Liver (tissue), 8 donors: ENCODE measurements at regions not wholly inside any gene's neighbourhood (a gene's known extent, or its start where the extent isn't known, plus 50 kb on each side); places are given as distances from the start of the nearest gene placed in this dataset.

Source experiments
- DNase-seq: peaks from one replicate; pipeline ENCODE4 v3.0.0-alpha.2; 2017; ENCODE audit warnings: low spot score
- H3K27ac ChIP-seq, 2 donors: one replicate each; pipeline ENCODE4 v1.7.0; 2013; ENCODE audit warnings: inconsistent platforms in 2 of 2, low read length in 2 of 2, control low read depth in 1 of 2, low read depth in 1 of 2, mild to moderate bottlenecking in 1 of 2
- H3K27me3 ChIP-seq, 4 donors: one replicate each; pipeline versions ENCODE4 v1.6.1 to v1.7.0; 2013; ENCODE audit warnings: low read length in 3 of 4, inconsistent platforms in 1 of 4, mild to moderate bottlenecking in 1 of 4, moderate library complexity in 1 of 4; ENCODE audit not compliant: control insufficient read depth in 4 of 4, insufficient read depth in 4 of 4
- H3K36me3 ChIP-seq, 4 donors: one replicate each; pipeline versions ENCODE4 v1.6.1 to v1.7.0; 2013; ENCODE audit warnings: low read length in 3 of 4, mild to moderate bottlenecking in 3 of 4, low read depth in 1 of 4, moderate library complexity in 1 of 4; ENCODE audit not compliant: control insufficient read depth in 4 of 4, insufficient read depth in 3 of 4
- H3K4me1 ChIP-seq, 4 donors: one replicate each; pipeline versions ENCODE4 v1.6.1 to v1.7.0; 2013; ENCODE audit warnings: low read length in 3 of 4, mild to moderate bottlenecking in 3 of 4, moderate library complexity in 1 of 4; ENCODE audit not compliant: control insufficient read depth in 4 of 4, insufficient read depth in 4 of 4
- H3K4me3 ChIP-seq, 3 donors: one replicate each; pipeline versions ENCODE4 v1.6.1 to v1.7.0; 2013; ENCODE audit warnings: low read length in 3 of 3, control low read depth in 1 of 3, low read depth in 1 of 3, mild to moderate bottlenecking in 1 of 3
- H3K9ac ChIP-seq, 2 donors: one replicate each; pipeline ENCODE4 v1.7.0; 2013; ENCODE audit warnings: low read length in 2 of 2, mild to moderate bottlenecking in 2 of 2, moderate library complexity in 2 of 2, control low read depth in 1 of 2, low read depth in 1 of 2
- H3K9me3 ChIP-seq, 4 donors: one replicate each; pipeline versions ENCODE4 v1.6.1 to v1.7.0; 2013; ENCODE audit warnings: low read length in 3 of 4; ENCODE audit not compliant: control insufficient read depth in 4 of 4
- ATF3 ChIP-seq: IDR thresholded peaks from 2 replicates; pipeline ENCODE4 v1.6.1; 2016; ENCODE audit warnings: antibody characterized with exemption
- EGR1 ChIP-seq, 2 donors: IDR thresholded peaks; 2 replicates each; pipeline ENCODE4 v1.6.1; 2016 to 2018; ENCODE audit warnings: antibody characterized with exemption in 2 of 2, low read depth in 2 of 2
- FOXA1 ChIP-seq: IDR thresholded peaks from 2 replicates; pipeline ENCODE4 v1.6.1; 2016; ENCODE audit warnings: antibody characterized with exemption
- FOXA2 ChIP-seq: IDR thresholded peaks from 2 replicates; pipeline ENCODE4 v1.6.1; 2016; ENCODE audit warnings: antibody characterized with exemption
- GABPA ChIP-seq, 2 donors: IDR thresholded peaks in 1 of 2; conservative IDR thresholded peaks in 1 of 2; 2 replicates each; pipeline ENCODE4 v1.6.1; 2016; ENCODE audit warnings: antibody characterized with exemption in 2 of 2, mild to moderate bottlenecking in 1 of 2, moderate library complexity in 1 of 2
- HNF4A ChIP-seq, 2 donors: conservative IDR thresholded peaks; 2 replicates each; pipeline ENCODE4 v1.6.1; 2016; ENCODE audit warnings: antibody characterized with exemption in 2 of 2, mild to moderate bottlenecking in 2 of 2
- HNF4G ChIP-seq: IDR thresholded peaks from 2 replicates; pipeline ENCODE4 v1.6.1; 2016; ENCODE audit warnings: antibody characterized with exemption
- JUND ChIP-seq, 2 donors: IDR thresholded peaks; 2 replicates each; pipeline ENCODE4 v1.6.1; 2016; ENCODE audit warnings: antibody characterized with exemption in 2 of 2
- MAX ChIP-seq: IDR thresholded peaks from 2 replicates; pipeline ENCODE4 v1.6.1; 2016; ENCODE audit warnings: antibody characterized with exemption
- NR2F2 ChIP-seq: IDR thresholded peaks from 2 replicates; pipeline ENCODE4 v1.6.1; 2016; ENCODE audit warnings: antibody characterized with exemption
- RAD21 ChIP-seq, 2 donors: IDR thresholded peaks; 2 replicates each; pipeline ENCODE4 v1.6.1; 2016; ENCODE audit warnings: antibody characterized with exemption in 2 of 2, mild to moderate bottlenecking in 2 of 2
- RXRA ChIP-seq, 2 donors: IDR thresholded peaks; 2 replicates each; pipeline ENCODE4 v1.6.1; 2017 to 2018; ENCODE audit warnings: antibody characterized with exemption in 2 of 2, mild to moderate bottlenecking in 1 of 2
- SP1 ChIP-seq: IDR thresholded peaks from 2 replicates; pipeline ENCODE4 v1.6.1; 2018; ENCODE audit warnings: antibody characterized with exemption, mild to moderate bottlenecking
- TAF1 ChIP-seq: conservative IDR thresholded peaks from 2 replicates; pipeline ENCODE4 v1.6.1; 2016; ENCODE audit warnings: antibody characterized with exemption, mild to moderate bottlenecking
- YY1 ChIP-seq: IDR thresholded peaks from 2 replicates; pipeline ENCODE4 v1.6.1; 2016; ENCODE audit warnings: antibody characterized with exemption, mild to moderate bottlenecking
- ZBTB33 ChIP-seq: IDR thresholded peaks from 2 replicates; pipeline ENCODE4 v1.6.1; 2016; ENCODE audit warnings: antibody characterized with exemption
- WGBS: extraction: QIAGEN DNeasy Blood & Tissue Kit; methylation state at CpG from one replicate; pipeline ENCODE4 v1.1.7; 2013; 5-methylcytosine and 5-hydroxymethylcytosine counted together
- TF ChIP-seq, protein P1 (sequence below): fragments of 150-350 bp; IDR thresholded peaks from 2 replicates; pipeline ENCODE4 v1.5.1; 2017; ENCODE audit warnings: improper control_type of control experiment, low read depth, low read length; ENCODE audit not compliant: missing input control
- TF ChIP-seq, protein P2 (sequence below): IDR thresholded peaks from 2 replicates; pipeline ENCODE4 v1.6.1; 2016; ENCODE audit warnings: antibody characterized with exemption, mild to moderate bottlenecking
- donor health status: healthy.
- donor health status: healthy.
- donor health status: healthy.
- donor health status: healthy.
- donor health status: healthy.

DNA sequence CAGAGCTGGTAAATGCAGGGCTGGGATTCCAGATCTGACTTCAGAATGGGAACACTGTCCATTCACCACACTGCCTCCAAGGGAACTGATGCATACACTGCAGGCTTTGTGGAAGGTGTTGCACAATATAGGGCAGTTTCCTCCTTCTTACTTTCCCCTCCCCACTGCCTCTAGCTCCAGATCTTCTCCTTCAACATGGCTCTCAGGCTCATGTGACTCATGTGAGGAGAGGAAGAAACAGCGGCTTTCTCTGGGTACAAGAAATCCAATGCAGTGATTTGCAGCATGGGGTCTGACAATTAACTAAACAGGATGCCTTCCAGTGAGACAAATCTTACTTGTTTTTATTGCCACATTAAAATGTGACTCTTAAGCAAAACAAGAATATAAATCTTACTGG is 447.6 kb upstream of the CCDC196 start:
- no peaks in the 10 kb centered on the region for H3K27me3 ChIP-seq
- no peak overlapping the region for H3K4me3 ChIP-seq
- 84% methylated on average over 1 of the region's 1 CpG for WGBS
- H3K4me1 ChIP-seq, result no peaks in the 10 kb centered on the region
- no peaks in the 10 kb centered on the region for H3K9me3 ChIP-seq
- H3K36me3 ChIP-seq, result no peaks in the 10 kb centered on the region
- no peak overlapping the region for H3K27ac ChIP-seq
- DNase-seq, result no peak
- no peak overlapping the region for H3K9ac ChIP-seq
- TF ChIP-seq EGR1 (IDR thresholded peaks at IDR 0.05; ENCODE audit: low read depth in 2 of 2), result no peak
- TF ChIP-seq RAD21 (IDR thresholded peaks at IDR 0.05), result no peak

DNA sequence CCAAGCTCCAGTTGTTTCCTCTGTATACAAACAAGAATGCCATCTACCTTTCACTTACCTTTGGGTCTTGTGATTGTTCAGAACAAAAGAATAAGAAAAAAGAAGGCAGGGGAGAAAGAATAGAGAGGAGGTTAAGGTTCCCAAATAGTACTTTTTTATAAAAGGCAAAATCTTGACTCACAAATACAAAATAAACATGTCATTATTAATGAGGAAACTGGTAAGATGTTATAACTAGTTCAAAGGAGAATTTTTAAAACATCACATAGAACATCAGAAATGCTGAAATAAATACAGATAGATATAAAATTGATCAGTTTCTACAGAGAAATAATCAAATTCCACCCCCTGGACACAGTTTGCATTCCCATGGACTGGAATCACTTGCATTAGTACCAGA is 446.7 kb upstream of the CCDC196 start:
- H3K4me3 ChIP-seq, result no peak overlapping the region
- H3K4me1 ChIP-seq, result no peaks in the 10 kb centered on the region
- TF ChIP-seq NR2F2, result no peak
- no peak for TF ChIP-seq GABPA (IDR thresholded peaks at IDR 0.05 in 1 of 2, conservative IDR thresholded peaks at IDR 0.05 in 1 of 2)
- TF ChIP-seq ATF3, result no peak
- TF ChIP-seq RAD21 (IDR thresholded peaks at IDR 0.05), result no peak
- no peak for TF ChIP-seq EGR1 (IDR thresholded peaks at IDR 0.05; ENCODE audit: low read depth in 2 of 2)
- no peak for TF ChIP-seq SP1
- TF ChIP-seq, protein P1, sequence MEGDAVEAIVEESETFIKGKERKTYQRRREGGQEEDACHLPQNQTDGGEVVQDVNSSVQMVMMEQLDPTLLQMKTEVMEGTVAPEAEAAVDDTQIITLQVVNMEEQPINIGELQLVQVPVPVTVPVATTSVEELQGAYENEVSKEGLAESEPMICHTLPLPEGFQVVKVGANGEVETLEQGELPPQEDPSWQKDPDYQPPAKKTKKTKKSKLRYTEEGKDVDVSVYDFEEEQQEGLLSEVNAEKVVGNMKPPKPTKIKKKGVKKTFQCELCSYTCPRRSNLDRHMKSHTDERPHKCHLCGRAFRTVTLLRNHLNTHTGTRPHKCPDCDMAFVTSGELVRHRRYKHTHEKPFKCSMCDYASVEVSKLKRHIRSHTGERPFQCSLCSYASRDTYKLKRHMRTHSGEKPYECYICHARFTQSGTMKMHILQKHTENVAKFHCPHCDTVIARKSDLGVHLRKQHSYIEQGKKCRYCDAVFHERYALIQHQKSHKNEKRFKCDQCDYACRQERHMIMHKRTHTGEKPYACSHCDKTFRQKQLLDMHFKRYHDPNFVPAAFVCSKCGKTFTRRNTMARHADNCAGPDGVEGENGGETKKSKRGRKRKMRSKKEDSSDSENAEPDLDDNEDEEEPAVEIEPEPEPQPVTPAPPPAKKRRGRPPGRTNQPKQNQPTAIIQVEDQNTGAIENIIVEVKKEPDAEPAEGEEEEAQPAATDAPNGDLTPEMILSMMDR, result no peak
- no peak for TF ChIP-seq FOXA2
- no peak for TF ChIP-seq HNF4A (conservative IDR thresholded peaks at IDR 0.05)
- no peak for TF ChIP-seq RXRA (IDR thresholded peaks at IDR 0.05)
- TF ChIP-seq ZBTB33, result no peak
- TF ChIP-seq, protein P2, sequence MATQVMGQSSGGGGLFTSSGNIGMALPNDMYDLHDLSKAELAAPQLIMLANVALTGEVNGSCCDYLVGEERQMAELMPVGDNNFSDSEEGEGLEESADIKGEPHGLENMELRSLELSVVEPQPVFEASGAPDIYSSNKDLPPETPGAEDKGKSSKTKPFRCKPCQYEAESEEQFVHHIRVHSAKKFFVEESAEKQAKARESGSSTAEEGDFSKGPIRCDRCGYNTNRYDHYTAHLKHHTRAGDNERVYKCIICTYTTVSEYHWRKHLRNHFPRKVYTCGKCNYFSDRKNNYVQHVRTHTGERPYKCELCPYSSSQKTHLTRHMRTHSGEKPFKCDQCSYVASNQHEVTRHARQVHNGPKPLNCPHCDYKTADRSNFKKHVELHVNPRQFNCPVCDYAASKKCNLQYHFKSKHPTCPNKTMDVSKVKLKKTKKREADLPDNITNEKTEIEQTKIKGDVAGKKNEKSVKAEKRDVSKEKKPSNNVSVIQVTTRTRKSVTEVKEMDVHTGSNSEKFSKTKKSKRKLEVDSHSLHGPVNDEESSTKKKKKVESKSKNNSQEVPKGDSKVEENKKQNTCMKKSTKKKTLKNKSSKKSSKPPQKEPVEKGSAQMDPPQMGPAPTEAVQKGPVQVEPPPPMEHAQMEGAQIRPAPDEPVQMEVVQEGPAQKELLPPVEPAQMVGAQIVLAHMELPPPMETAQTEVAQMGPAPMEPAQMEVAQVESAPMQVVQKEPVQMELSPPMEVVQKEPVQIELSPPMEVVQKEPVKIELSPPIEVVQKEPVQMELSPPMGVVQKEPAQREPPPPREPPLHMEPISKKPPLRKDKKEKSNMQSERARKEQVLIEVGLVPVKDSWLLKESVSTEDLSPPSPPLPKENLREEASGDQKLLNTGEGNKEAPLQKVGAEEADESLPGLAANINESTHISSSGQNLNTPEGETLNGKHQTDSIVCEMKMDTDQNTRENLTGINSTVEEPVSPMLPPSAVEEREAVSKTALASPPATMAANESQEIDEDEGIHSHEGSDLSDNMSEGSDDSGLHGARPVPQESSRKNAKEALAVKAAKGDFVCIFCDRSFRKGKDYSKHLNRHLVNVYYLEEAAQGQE, result no peak
- TF ChIP-seq HNF4G, result no peak
- TF ChIP-seq TAF1, result no peak
- TF ChIP-seq FOXA1, result no peak
- TF ChIP-seq MAX, result no peak
- TF ChIP-seq JUND (IDR thresholded peaks at IDR 0.05), result no peak
- no peak for TF ChIP-seq YY1
- no peak overlapping the region for H3K9ac ChIP-seq
- H3K9me3 ChIP-seq, result no peaks in the 10 kb centered on the region
- H3K27me3 ChIP-seq, result no peaks in the 10 kb centered on the region
- no peak for DNase-seq
- H3K36me3 ChIP-seq, result no peaks in the 10 kb centered on the region
- no peak overlapping the region for H3K27ac ChIP-seq
